T-helper 2 cell (primary cell): ENCODE measurements at regions not wholly inside any gene's neighbourhood (a gene's known extent, or its start where the extent isn't known, plus 50 kb on each side); places are given as distances from the start of the nearest gene placed in this dataset.

Experiments
- DNase-seq, 5 experiments: peaks; one replicate each; pipeline versions ENCODE4 v3.0.0 to v3.0.0-alpha.2; 2012 to 2022

- no peak for DNase-seq
Observed at GRCh38 chrY:19644889-19645638, 99.5 kb downstream of the KDM5D start.

- no peak for DNase-seq
Observed at GRCh38 chrY:19637651-19638347, 106.7 kb downstream of the KDM5D start.

GRCh38 chrY:19628926-19629325 lies 115.6 kb downstream of the KDM5D start:
- no peak for DNase-seq

GRCh38 chrY:19622392-19622791 lies 122.1 kb downstream of the KDM5D start:
- DNase-seq: no peak

- no peak for DNase-seq
Observed at GRCh38 chrY:19621756-19622155, 122.8 kb downstream of the KDM5D start.

GRCh38 chrY:19601113-19601512 lies 143.4 kb downstream of the KDM5D start:
- DNase-seq: no peak

GRCh38 chrY:19600711-19601110 lies 143.8 kb downstream of the KDM5D start:
- DNase-seq: peak in 1 of 5 experiments; percentile 24

- no peak for DNase-seq
Observed at GRCh38 chrY:19590235-19590634, 154.3 kb downstream of the KDM5D start.

- no peak for DNase-seq
Observed at GRCh38 chrY:19589664-19590063, 154.9 kb downstream of the KDM5D start.

GRCh38 chrY:19587311-19587710 lies 157.2 kb downstream of the KDM5D start:
- DNase-seq: no peak

GRCh38 chrY:19580990-19581389 lies 163.5 kb downstream of the KDM5D start:
- peak in 1 of 5 experiments; percentile 68 for DNase-seq

GRCh38 chrY:19578281-19578874 lies 166.1 kb downstream of the KDM5D start:
- no peak for DNase-seq

- DNase-seq: no peak
Observed at GRCh38 chrY:19577250-19577649, 167.3 kb downstream of the KDM5D start.

GRCh38 chrY:19574939-19575338 lies 169.6 kb downstream of the KDM5D start:
- no peak for DNase-seq

- DNase-seq: no peak
Observed at GRCh38 chrY:19573646-19574045, 170.9 kb downstream of the KDM5D start.

- DNase-seq: peak in 1 of 5 experiments; percentile 71
Observed at GRCh38 chrY:19570999-19571398, 173.5 kb downstream of the KDM5D start.

GRCh38 chrY:19567943-19568342 lies 176.6 kb downstream of the KDM5D start:
- no peak for DNase-seq

GRCh38 chrY:19567051-19567921 lies 177.2 kb downstream of the KDM5D start:
- peak in 4 of 5 experiments; percentile 49 to 95 (median 73) for DNase-seq

- DNase-seq: no peak
Observed at GRCh38 chrY:19559161-19559560, 185.4 kb downstream of the KDM5D start.

GRCh38 chrY:19549671-19550466 lies 194.7 kb downstream of the KDM5D start:
- no peak for DNase-seq

- DNase-seq: peak in 1 of 5 experiments; percentile 1
Observed at GRCh38 chrY:19541475-19542306, 202.8 kb downstream of the KDM5D start.
